GM12878 (cell line): ENCODE measurements at regions not wholly inside any gene's neighbourhood (a gene's known extent, or its start where the extent isn't known, plus 50 kb on each side); places are given as distances from the start of the nearest gene placed in this dataset.

ENCODE experiments used
- ATAC-seq: fragments of 200-7000 bp; cut with Tn5 transposase; 3 replicates; pipeline ENCODE4 v1.9.1; 2020; ENCODE audit warnings: mild to moderate bottlenecking, moderate library complexity
- BruUV-seq: library from RNA; stranded (reverse); fragments of 400-500 nt; replicated peaks from 2 replicates; lab custom pipeline; 2021; lab: Mats Ljungman, UMichigan
- CTCF ChIA-PET: fragments of 300-600 bp; sonication (Branson Sonifier 250); formaldehyde crosslinking; extraction: SDS; loops from one replicate; lab custom pipeline; 2021; ENCODE audit warnings: inconsistent platforms; lab: Yijun Ruan, JAX
- POLR2A ChIA-PET: fragments of 350-600 bp; formaldehyde crosslinking; extraction: SDS; loops from one replicate; lab custom pipeline; 2021; ENCODE audit warnings: inconsistent platforms; lab: Charles Lee
- RAD21 ChIA-PET: fragments of 300-600 bp; sonication (Branson Sonifier 250); formaldehyde crosslinking; loops from one replicate; lab custom pipeline; 2023; ENCODE audit warnings: antibody characterized with exemption; ENCODE audit not compliant: unreplicated experiment; lab: Charles Lee
- SMC1A ChIA-PET: fragments of 300-600 bp; sonication (Branson Sonifier 250); formaldehyde crosslinking; loops from one replicate; lab custom pipeline; 2023; ENCODE audit not compliant: unreplicated experiment, uncharacterized antibody; lab: Charles Lee
- DNase-seq: peaks from one replicate; pipeline ENCODE4 v3.0.0-alpha.2; 2011; ENCODE audit warnings: low read depth, low spot score
- FAIRE-seq: peaks from 3 replicates; lab custom pipeline; 2011; peaks lifted over from hg19 to GRCh38; lab: Jason Lieb, UNC
- H2AFZ ChIP-seq: 2 replicates; pipeline ENCODE4 v1.6.0; 2011; ENCODE audit warnings: low read depth, low read length, control low read depth; ENCODE audit not compliant: control insufficient read depth
- H3K27ac ChIP-seq: 2 replicates; pipeline ENCODE4 v1.5.1; 2011; ENCODE audit warnings: control low read depth; ENCODE audit not compliant: control insufficient read depth, insufficient read depth
- H3K27me3 ChIP-seq, 2 experiments: replicated peaks in 1 of 2; 2 replicates each; pipeline versions ENCODE4 v1.6.0 to v1.6.1; 2011; ENCODE audit warnings: low read length in 1 of 2; ENCODE audit not compliant: control insufficient read depth in 2 of 2, insufficient read depth in 2 of 2
- H3K36me3 ChIP-seq, 2 experiments: 2 replicates each; pipeline ENCODE4 v1.5.1; 2011; ENCODE audit warnings: low read length in 1 of 2; ENCODE audit not compliant: control insufficient read depth in 2 of 2, insufficient read depth in 2 of 2
- H3K4me1 ChIP-seq: 2 replicates; pipeline ENCODE4 v1.6.1; 2011; ENCODE audit warnings: mild to moderate bottlenecking, low read length, moderate library complexity, mixed read lengths; ENCODE audit not compliant: control insufficient read depth, insufficient read depth
- H3K4me2 ChIP-seq: 2 replicates; pipeline ENCODE4 v1.6.0; 2011; ENCODE audit warnings: control low read depth; ENCODE audit not compliant: control insufficient read depth, insufficient read depth
- H3K4me3 ChIP-seq: fragments of 200-600 bp; sonication (generic); 2 replicates; pipeline ENCODE4 v1.5.1; 2016
- H3K79me2 ChIP-seq: 2 replicates; pipeline ENCODE4 v1.6.0; 2011; ENCODE audit warnings: low read length; ENCODE audit not compliant: control insufficient read depth, insufficient read depth
- H3K9ac ChIP-seq: 2 replicates; pipeline ENCODE4 v1.8.0; 2011; ENCODE audit warnings: low read length, control low read depth, mixed read lengths; ENCODE audit not compliant: control insufficient read depth, insufficient read depth
- H3K9me3 ChIP-seq: replicated peaks from 3 replicates; pipeline ENCODE4 v1.5.1; 2011; ENCODE audit warnings: mild to moderate bottlenecking, low read length; ENCODE audit not compliant: control insufficient read depth, insufficient read depth
- H4K20me1 ChIP-seq: 2 replicates; pipeline ENCODE4 v1.6.0; 2011; ENCODE audit not compliant: control insufficient read depth, insufficient read depth
- ESRRA ChIP-seq: IDR thresholded peaks from 2 replicates; pipeline ENCODE4 v1.6.1; 2012; ENCODE audit warnings: mild to moderate bottlenecking, low read length, improper control_type of control experiment
- HDAC2 ChIP-seq: fragments of 200-600 bp; sonication (generic); IDR thresholded peaks from 2 replicates; pipeline ENCODE4 v1.6.1; 2017
- KDM1A ChIP-seq: fragments of 200-600 bp; sonication (generic); IDR thresholded peaks from 2 replicates; pipeline ENCODE4 v1.6.1; 2016; ENCODE audit warnings: borderline replicate concordance
- PAX5 ChIP-seq: IDR thresholded peaks from 2 replicates; pipeline ENCODE4 v1.6.1; 2011; ENCODE audit warnings: low read depth, low read length, borderline replicate concordance
- SREBF2 ChIP-seq: IDR thresholded peaks from 2 replicates; pipeline ENCODE4 v1.6.1; 2012; ENCODE audit warnings: mild to moderate bottlenecking, low read length
- WGBS: methylation state at CpG from one replicate; pipeline ENCODE4 v1.1.6; 2016; ENCODE audit warnings: low lambda C conversion rate; ENCODE audit not compliant: insufficient replicate concordance, insufficient coverage; ENCODE audit errors: missing lambda C conversion rate; 5-methylcytosine and 5-hydroxymethylcytosine counted together
- in situ Hi-C: fragments of 300-500 bp; cut with MboI; formaldehyde crosslinking; loops from 9 replicates; pipeline ENCODE4 v1.14.3; 2018; ENCODE audit warnings: mixed read lengths
- intact Hi-C: fragments of 100-400 bp; cut with micrococcal nuclease; formaldehyde crosslinking; loops from one replicate; pipeline ENCODE4 v1.14.2; 2022; ENCODE audit not compliant: unreplicated experiment
- TF ChIP-seq, protein P1 (sequence below): fragments of 450-650 bp; IDR thresholded peaks from 2 replicates; pipeline ENCODE4 v1.6.1; 2017; ENCODE audit warnings: mild to moderate bottlenecking

- SMC1A ChIA-PET = no interaction called here
- ATAC-seq (no peak), DNase-seq (no peak), FAIRE-seq (no peak)
- Histone ChIP-seq H3K9ac (no peak overlapping the region), H3K79me2 (no peaks in the 10 kb centered on the region), H3K36me3 (no peaks in the 10 kb centered on the region), H3K4me2 (no peak overlapping the region), H4K20me1 (no peaks in the 10 kb centered on the region), H3K9me3 (no peaks in the 10 kb centered on the region), H3K27me3 (no peaks in the 10 kb centered on the region), H3K27ac (no peak overlapping the region), H3K4me3 (no peak overlapping the region), H2AFZ (no peak overlapping the region), H3K4me1 (no peaks in the 10 kb centered on the region)
- POLR2A ChIA-PET = interaction anchor here (0.6 kb wide), 1 partner anchor 23 kb away, joined by 3 read pairs; no protein-coding TSS in a partner anchor
- intact Hi-C loops = no loop called here
- TF ChIP-seq HDAC2 = no peak
- TF ChIP-seq KDM1A = no peak
- CTCF ChIA-PET = interaction anchor here (1.6 kb wide), 1 partner anchor 10 kb away, joined by 3 read pairs; no protein-coding TSS in a partner anchor
- BruUV-seq = no TSS peak
- RAD21 ChIA-PET = no interaction called here
- WGBS = 18% methylated on average over 3 of the region's 3 CpGs
- in situ Hi-C loops = no loop called here
Observed at GRCh38 chr2:5975401-5975800, 283.2 kb downstream of the SOX11 start.

- no peak overlapping the region for H3K4me2 ChIP-seq
- CTCF ChIA-PET = interaction anchor here (1.6 kb wide), 1 partner anchor 9 kb away, joined by 3 read pairs; no protein-coding TSS in a partner anchor
- intact Hi-C loops = no loop called here
- no peak for FAIRE-seq
- WGBS = 43% methylated on average over 9 of the region's 9 CpGs
- in situ Hi-C loops = no loop called here
- no peaks in the 10 kb centered on the region for H4K20me1 ChIP-seq
- DNase-seq = no peak
- H3K36me3 ChIP-seq = no peaks in the 10 kb centered on the region
- TF ChIP-seq, protein P1, sequence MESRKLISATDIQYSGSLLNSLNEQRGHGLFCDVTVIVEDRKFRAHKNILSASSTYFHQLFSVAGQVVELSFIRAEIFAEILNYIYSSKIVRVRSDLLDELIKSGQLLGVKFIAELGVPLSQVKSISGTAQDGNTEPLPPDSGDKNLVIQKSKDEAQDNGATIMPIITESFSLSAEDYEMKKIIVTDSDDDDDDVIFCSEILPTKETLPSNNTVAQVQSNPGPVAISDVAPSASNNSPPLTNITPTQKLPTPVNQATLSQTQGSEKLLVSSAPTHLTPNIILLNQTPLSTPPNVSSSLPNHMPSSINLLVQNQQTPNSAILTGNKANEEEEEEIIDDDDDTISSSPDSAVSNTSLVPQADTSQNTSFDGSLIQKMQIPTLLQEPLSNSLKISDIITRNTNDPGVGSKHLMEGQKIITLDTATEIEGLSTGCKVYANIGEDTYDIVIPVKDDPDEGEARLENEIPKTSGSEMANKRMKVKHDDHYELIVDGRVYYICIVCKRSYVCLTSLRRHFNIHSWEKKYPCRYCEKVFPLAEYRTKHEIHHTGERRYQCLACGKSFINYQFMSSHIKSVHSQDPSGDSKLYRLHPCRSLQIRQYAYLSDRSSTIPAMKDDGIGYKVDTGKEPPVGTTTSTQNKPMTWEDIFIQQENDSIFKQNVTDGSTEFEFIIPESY = no peak
- TF ChIP-seq ESRRA (no peak), SREBF2 (no peak), PAX5 (no peak)
- no peaks in the 10 kb centered on the region for H3K4me1 ChIP-seq
- SMC1A ChIA-PET = interaction anchor here (0.7 kb wide), 1 partner anchor 210 kb away, joined by 3 read pairs; no protein-coding TSS in a partner anchor
- POLR2A ChIA-PET = no interaction called here
- RAD21 ChIA-PET = no interaction called here
- no peaks in the 10 kb centered on the region for H3K9me3 ChIP-seq
- H3K27me3 ChIP-seq = no peaks in the 10 kb centered on the region; a peak in 1 of 4 replicates
- BruUV-seq = no TSS peak
- no peak for ATAC-seq
- H3K79me2 ChIP-seq = no peaks in the 10 kb centered on the region
- H3K9ac ChIP-seq = no peak overlapping the region
- no peak overlapping the region for H3K4me3 ChIP-seq
- H2AFZ ChIP-seq = no peak overlapping the region
- H3K27ac ChIP-seq = no peak overlapping the region
Observed at GRCh38 chr2:5976531-5977065, 284.4 kb downstream of the SOX11 start.
